ENCODE measurements at regions not wholly inside any gene's neighbourhood (a gene's known extent, or its start where the extent isn't known, plus 50 kb on each side); places are given as distances from the start of the nearest gene placed in this dataset.
"Not testable (repeated sequence)": the region's sequence is repeated elsewhere in the genome, so short reads cannot be mapped to it uniquely, and the experiment has no call there.

GRCh38 chr5:12856105-12856504, 951.9 kb upstream of the CTNND2 start:
- TF ChIP-seq CTCF, POLR2AphosphoS5, POLR2A, EP300 (IDR thresholded peaks at IDR 0.05): not testable (repeated sequence)

All from upper lobe of left lung (tissue), 4 donors.